Endodermal cell (in vitro differentiated cells): ENCODE measurements at regions not wholly inside any gene's neighbourhood (a gene's known extent, or its start where the extent isn't known, plus 50 kb on each side); places are given as distances from the start of the nearest gene placed in this dataset.

ENCODE experiments used
- DNase-seq: peaks from one replicate; pipeline ENCODE4 v3.0.0-alpha.2; 2017
- H3K27ac ChIP-seq: 2 replicates; pipeline ENCODE4 v1.5.1; 2013; ENCODE audit warnings: mild to moderate bottlenecking, low read depth, low read length, moderate library complexity
- H3K27me3 ChIP-seq: 2 replicates; pipeline ENCODE4 v1.6.1; 2013; ENCODE audit warnings: mild to moderate bottlenecking, low read length, moderate library complexity; ENCODE audit not compliant: insufficient read depth, control insufficient read depth, poor library complexity, severe bottlenecking
- H3K36me3 ChIP-seq: 2 replicates; pipeline ENCODE4 v1.7.0; 2013; ENCODE audit warnings: mild to moderate bottlenecking, low read length, moderate library complexity; ENCODE audit not compliant: control insufficient read depth, insufficient read depth
- H3K4me1 ChIP-seq: one replicate; pipeline ENCODE4 v1.7.0; 2013; ENCODE audit warnings: low read length; ENCODE audit not compliant: control insufficient read depth, insufficient read depth
- H3K4me3 ChIP-seq: 2 replicates; pipeline ENCODE4 v1.5.1; 2013; ENCODE audit warnings: mild to moderate bottlenecking, low read length, moderate library complexity
- H3K9ac ChIP-seq: 2 replicates; pipeline ENCODE4 v1.6.1; 2013; ENCODE audit warnings: mild to moderate bottlenecking, low read length, moderate library complexity; ENCODE audit not compliant: poor library complexity, severe bottlenecking; ENCODE audit errors: extremely low read depth
- H3K9me3 ChIP-seq: 2 replicates; pipeline ENCODE4 v1.6.1; 2013; ENCODE audit warnings: mild to moderate bottlenecking, low read length, moderate library complexity; ENCODE audit not compliant: control insufficient read depth
- H3K27ac Mint-ChIP-seq: 2 replicates; pipeline ENCODE4 v1.8.0; 2020; ENCODE audit warnings: mixed read lengths
- H3K27me3 Mint-ChIP-seq: 2 replicates; pipeline ENCODE4 v1.8.0; 2021; ENCODE audit warnings: mild to moderate bottlenecking, mixed read lengths; ENCODE audit not compliant: insufficient read depth
- H3K36me3 Mint-ChIP-seq: 2 replicates; pipeline ENCODE4 v1.8.0; 2020; ENCODE audit warnings: low read depth, mixed read lengths
- H3K4me1 Mint-ChIP-seq: 2 replicates; pipeline ENCODE4 v1.8.0; 2020; ENCODE audit warnings: mixed read lengths
- H3K4me3 Mint-ChIP-seq: 2 replicates; pipeline ENCODE4 v1.8.0; 2020; ENCODE audit warnings: mild to moderate bottlenecking, moderate library complexity, mixed read lengths
- H3K9me3 Mint-ChIP-seq: 2 replicates; pipeline ENCODE4 v1.8.0; 2020; ENCODE audit warnings: mild to moderate bottlenecking, mixed read lengths
- CTCF ChIP-seq: fragments of 200-600 bp; sonication (generic); conservative IDR thresholded peaks from 2 replicates; pipeline ENCODE4 v1.5.0; 2021; ENCODE audit warnings: antibody characterized with exemption, mild to moderate bottlenecking
- WGBS, 2 experiments: methylation state at CpG; one replicate each; pipeline versions ENCODE4 v1.1.5 to v1.1.7; 2013; ENCODE audit warnings: missing lambda C conversion rate in 2 of 2, mixed read lengths in 1 of 2; ENCODE audit not compliant: insufficient coverage in 1 of 2, insufficient read length in 1 of 2; 5-methylcytosine and 5-hydroxymethylcytosine counted together

DNA sequence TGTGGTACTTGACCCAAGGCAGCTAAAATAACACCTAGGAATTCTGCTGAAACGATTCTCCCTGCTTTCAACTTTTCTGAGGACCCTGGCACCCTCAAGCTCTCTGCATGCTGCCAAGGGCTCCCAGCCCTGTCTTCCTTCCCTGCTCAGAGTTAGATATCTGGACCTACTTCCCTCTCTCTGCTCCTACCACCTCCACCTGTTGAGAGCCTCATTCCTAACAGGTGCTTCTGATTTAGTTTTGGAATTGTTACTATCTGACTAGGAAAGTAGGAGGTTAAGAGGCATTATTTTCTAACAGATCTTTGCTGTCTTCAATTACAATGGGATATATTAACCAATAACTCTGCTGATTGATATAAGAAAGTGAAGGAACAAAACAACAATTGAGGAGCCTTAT, 253.8 kb downstream of the FZD1 start:
- WGBS, 2 experiments = 83 to 89% methylated on average over 1 of the region's 1 CpG
- H3K9me3 Mint-ChIP-seq = no peaks in the 10 kb centered on the region
- H3K4me1 ChIP-seq = no peaks in the 10 kb centered on the region
- H3K4me3 Mint-ChIP-seq = no peak overlapping the region
- H3K27ac ChIP-seq = no peak overlapping the region
- H3K4me3 ChIP-seq = no peak overlapping the region
- no peaks in the 10 kb centered on the region for H3K9me3 ChIP-seq
- no peak overlapping the region for H3K27ac Mint-ChIP-seq
- H3K9ac ChIP-seq = no peak overlapping the region
- no peaks in the 10 kb centered on the region for H3K4me1 Mint-ChIP-seq
- no peaks in the 10 kb centered on the region for H3K36me3 Mint-ChIP-seq
- DNase-seq = no peak
- no peaks in the 10 kb centered on the region for H3K27me3 Mint-ChIP-seq
- H3K36me3 ChIP-seq = no peaks in the 10 kb centered on the region
- no peaks in the 10 kb centered on the region for H3K27me3 ChIP-seq
- TF ChIP-seq CTCF = no peak

DNA sequence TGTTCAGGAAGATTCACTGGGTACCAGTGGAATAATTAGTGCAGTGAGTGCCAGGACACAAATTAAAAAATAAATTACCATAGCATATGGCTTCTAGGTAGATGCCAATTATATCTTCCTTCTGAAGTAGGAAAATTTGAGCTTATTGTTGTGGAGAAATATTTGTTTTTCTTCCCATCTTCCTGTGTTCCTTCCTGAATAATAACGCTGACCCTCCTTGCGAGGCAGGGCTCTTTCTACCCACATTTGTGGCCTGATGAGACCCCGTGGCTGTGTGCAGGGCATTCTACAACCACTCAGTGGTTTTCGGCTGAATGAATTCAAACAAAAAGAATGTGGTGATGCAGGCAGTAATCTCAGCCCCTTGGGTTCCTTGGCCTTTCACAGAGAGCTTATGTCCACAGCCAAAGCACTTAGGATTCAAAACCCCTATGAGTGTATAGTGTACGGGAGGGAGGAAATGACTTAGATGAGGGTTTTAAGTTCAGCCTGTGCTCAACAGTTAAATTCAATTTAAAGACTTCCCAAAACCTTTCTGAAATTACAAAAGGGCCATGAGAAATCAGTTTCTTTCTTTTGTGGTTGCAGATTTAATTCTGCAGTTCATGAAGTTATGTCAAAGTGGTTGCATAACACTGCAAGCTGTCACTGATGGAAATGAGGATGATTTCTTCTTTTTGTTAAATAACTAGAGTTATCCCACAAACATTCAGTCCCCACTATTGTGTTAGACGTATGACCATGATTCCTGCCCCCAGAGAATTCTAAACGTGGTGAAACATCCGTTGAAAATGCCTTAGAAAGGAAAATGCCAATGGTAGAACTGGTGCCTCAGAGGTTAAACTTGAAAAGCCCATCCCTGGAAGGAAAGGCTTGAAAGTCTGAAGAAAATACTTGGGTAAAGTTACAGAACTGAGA, 255.3 kb downstream of the FZD1 start:
- H3K9me3 Mint-ChIP-seq = no peaks in the 10 kb centered on the region
- Histone ChIP-seq H3K4me3 (no peak overlapping the region), H3K9ac (no peak overlapping the region), H3K4me1 (no peaks in the 10 kb centered on the region), H3K9me3 (no peaks in the 10 kb centered on the region), H3K27ac (no peak overlapping the region), H3K27me3 (no peaks in the 10 kb centered on the region), H3K36me3 (no peaks in the 10 kb centered on the region)
- H3K27ac Mint-ChIP-seq = no peak overlapping the region
- 81 to 83% methylated on average over 3 to 8 of the region's 8 CpGs for WGBS, 2 experiments
- H3K27me3 Mint-ChIP-seq = no peaks in the 10 kb centered on the region
- no peak for DNase-seq
- H3K36me3 Mint-ChIP-seq = no peaks in the 10 kb centered on the region
- no peak overlapping the region for H3K4me3 Mint-ChIP-seq
- H3K4me1 Mint-ChIP-seq = no peaks in the 10 kb centered on the region
- no peak for TF ChIP-seq CTCF

- no peaks in the 10 kb centered on the region for H3K4me1 ChIP-seq
- H3K4me3 Mint-ChIP-seq = no peak overlapping the region
- H3K27me3 Mint-ChIP-seq = no peaks in the 10 kb centered on the region
- H3K4me3 ChIP-seq = no peak overlapping the region
- H3K9me3 Mint-ChIP-seq = no peaks in the 10 kb centered on the region
- no peaks in the 10 kb centered on the region for H3K9me3 ChIP-seq
- H3K36me3 ChIP-seq = no peaks in the 10 kb centered on the region
- no peaks in the 10 kb centered on the region for H3K4me1 Mint-ChIP-seq
- no peaks in the 10 kb centered on the region for H3K27me3 ChIP-seq
- DNase-seq = no peak
- no peak overlapping the region for H3K27ac Mint-ChIP-seq
- no peak overlapping the region for H3K9ac ChIP-seq
- H3K27ac ChIP-seq = no peak overlapping the region
- TF ChIP-seq CTCF = no peak
- no peaks in the 10 kb centered on the region for H3K36me3 Mint-ChIP-seq
- WGBS, 2 experiments = 85 to 100% methylated on average over 1 of the region's 1 CpG
These were observed 256.4 kb downstream of the FZD1 start for GRCh38 chr7:91520645-91521044.
